ENCODE measurements at regions not wholly inside any gene's neighbourhood (a gene's known extent, or its start where the extent isn't known, plus 50 kb on each side); places are given as distances from the start of the nearest gene placed in this dataset.

DNA sequence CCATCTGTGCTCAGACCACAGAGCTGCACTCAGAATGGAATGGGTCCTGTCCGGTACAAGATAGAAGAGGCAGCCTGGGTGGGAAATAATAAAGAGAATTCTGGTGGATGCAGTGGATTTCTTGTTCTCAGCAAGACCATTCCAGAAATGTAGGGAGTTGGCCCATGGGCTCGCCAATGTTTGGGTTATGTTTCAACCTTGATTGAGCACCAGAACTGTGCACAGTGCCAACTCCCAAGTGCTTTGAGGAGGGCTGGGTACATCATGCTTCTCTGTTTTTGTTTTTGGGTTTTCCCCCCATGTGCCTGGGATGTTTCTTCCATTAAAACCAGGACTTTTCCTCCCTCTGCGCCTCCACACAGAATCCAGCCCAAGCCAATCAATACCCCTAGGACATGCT, 304.1 kb downstream of the TNS1 start:
- H3K4me3 Mint-ChIP-seq = no peak overlapping the region
- no peaks in the 10 kb centered on the region for H3K36me3 ChIP-seq (replicated peaks in 1 of 2; ENCODE audit: control insufficient read depth in 1 of 2, insufficient read depth in 2 of 2, low read length in 2 of 2)
- H3K4me1 ChIP-seq (ENCODE audit: control insufficient read depth in 1 of 2, insufficient read depth in 2 of 2, low read length in 2 of 2) = no peaks in the 10 kb centered on the region
- DNase-seq = no peak
- TF ChIP-seq, protein P1, sequence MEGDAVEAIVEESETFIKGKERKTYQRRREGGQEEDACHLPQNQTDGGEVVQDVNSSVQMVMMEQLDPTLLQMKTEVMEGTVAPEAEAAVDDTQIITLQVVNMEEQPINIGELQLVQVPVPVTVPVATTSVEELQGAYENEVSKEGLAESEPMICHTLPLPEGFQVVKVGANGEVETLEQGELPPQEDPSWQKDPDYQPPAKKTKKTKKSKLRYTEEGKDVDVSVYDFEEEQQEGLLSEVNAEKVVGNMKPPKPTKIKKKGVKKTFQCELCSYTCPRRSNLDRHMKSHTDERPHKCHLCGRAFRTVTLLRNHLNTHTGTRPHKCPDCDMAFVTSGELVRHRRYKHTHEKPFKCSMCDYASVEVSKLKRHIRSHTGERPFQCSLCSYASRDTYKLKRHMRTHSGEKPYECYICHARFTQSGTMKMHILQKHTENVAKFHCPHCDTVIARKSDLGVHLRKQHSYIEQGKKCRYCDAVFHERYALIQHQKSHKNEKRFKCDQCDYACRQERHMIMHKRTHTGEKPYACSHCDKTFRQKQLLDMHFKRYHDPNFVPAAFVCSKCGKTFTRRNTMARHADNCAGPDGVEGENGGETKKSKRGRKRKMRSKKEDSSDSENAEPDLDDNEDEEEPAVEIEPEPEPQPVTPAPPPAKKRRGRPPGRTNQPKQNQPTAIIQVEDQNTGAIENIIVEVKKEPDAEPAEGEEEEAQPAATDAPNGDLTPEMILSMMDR (IDR thresholded peaks at IDR 0.05) = no peak
- no peak overlapping the region for H3K4me2 ChIP-seq (replicated peaks; ENCODE audit: extremely low read depth, low read length, poor library complexity, severe bottlenecking)
- H3K27ac Mint-ChIP-seq = no peak overlapping the region
- no peak overlapping the region for H3K27ac ChIP-seq (ENCODE audit: low read depth in 1 of 2, low read length in 2 of 2)
- no peak overlapping the region for H3K9ac ChIP-seq (ENCODE audit: insufficient read depth, low read length, poor library complexity, severe bottlenecking)
- H3K27me3 Mint-ChIP-seq (ENCODE audit: low read depth in 3 of 3) = peaks cover 2 to 12% (median 5%) of the 10 kb centered on the region in 3 donors
- no peak overlapping the region for H2AFZ ChIP-seq (ENCODE audit: insufficient read depth, low read depth, low read length, poor library complexity, severe bottlenecking)
- no peak overlapping the region for H3K4me3 ChIP-seq (replicated peaks in 1 of 3; ENCODE audit: low read depth in 2 of 3, low read length in 3 of 3)
- H3K9me3 ChIP-seq (replicated peaks in 1 of 2; ENCODE audit: control insufficient read depth in 1 of 2, insufficient read depth in 1 of 2, low read length in 2 of 2) = no peaks in the 10 kb centered on the region
- H3K79me2 ChIP-seq (ENCODE audit: insufficient read depth, low read length) = no peaks in the 10 kb centered on the region
- no peaks in the 10 kb centered on the region for H3K36me3 Mint-ChIP-seq
- WGBS (ENCODE audit: insufficient coverage) = 100% methylated on average over 2 of the region's 3 CpGs
- no peaks in the 10 kb centered on the region for H4K20me1 ChIP-seq (ENCODE audit: insufficient read depth, low read length)
- intact Hi-C loops (cut with micrococcal nuclease) = no loop called here
- no peaks in the 10 kb centered on the region for H3K4me1 Mint-ChIP-seq
- no peaks in the 10 kb centered on the region for H3K27me3 ChIP-seq (ENCODE audit: control insufficient read depth in 2 of 2, insufficient read depth in 2 of 2, low read length in 2 of 2)
- H3K9me3 Mint-ChIP-seq = peaks cover 0 to 1% (median 0%) of the 10 kb centered on the region in 7 donors

DNA sequence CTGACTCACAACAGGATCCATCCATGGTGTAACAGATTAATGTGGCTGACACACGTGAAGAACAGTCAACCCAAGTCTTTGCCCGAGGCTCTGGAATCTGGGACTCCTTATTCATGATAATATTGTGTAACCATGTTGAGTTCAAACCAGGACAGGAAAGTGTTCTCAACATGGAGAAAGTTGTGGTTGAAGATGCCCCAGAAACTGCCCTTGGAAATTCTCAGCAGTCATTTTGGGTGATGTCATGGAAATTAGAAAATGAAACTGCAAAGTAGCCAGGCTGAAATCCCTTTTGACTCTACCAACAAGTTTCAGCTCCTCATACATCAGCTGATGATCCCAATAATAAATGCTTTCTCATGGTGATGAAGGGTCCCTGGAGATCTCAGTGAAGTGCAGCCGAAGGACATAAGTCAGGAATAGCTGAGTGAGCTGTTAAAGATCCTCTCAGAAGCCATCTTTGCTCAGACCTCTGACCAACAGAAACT, 307.7 kb downstream of the TNS1 start:
- Histone ChIP-seq H2AFZ (ENCODE audit: insufficient read depth, low read depth, low read length, poor library complexity, severe bottlenecking) (no peak overlapping the region), H3K79me2 (ENCODE audit: insufficient read depth, low read length) (no peaks in the 10 kb centered on the region), H3K27me3 (ENCODE audit: control insufficient read depth in 2 of 2, insufficient read depth in 2 of 2, low read length in 2 of 2) (no peaks in the 10 kb centered on the region), H3K4me2 (replicated peaks; ENCODE audit: extremely low read depth, low read length, poor library complexity, severe bottlenecking) (no peak overlapping the region), H3K4me3 (replicated peaks in 1 of 3; ENCODE audit: low read depth in 2 of 3, low read length in 3 of 3) (no peak overlapping the region), H3K36me3 (replicated peaks in 1 of 2; ENCODE audit: control insufficient read depth in 1 of 2, insufficient read depth in 2 of 2, low read length in 2 of 2) (no peaks in the 10 kb centered on the region), H3K9me3 (replicated peaks in 1 of 2; ENCODE audit: control insufficient read depth in 1 of 2, insufficient read depth in 1 of 2, low read length in 2 of 2) (no peaks in the 10 kb centered on the region), H3K27ac (ENCODE audit: low read depth in 1 of 2, low read length in 2 of 2) (no peak overlapping the region), H3K9ac (ENCODE audit: insufficient read depth, low read length, poor library complexity, severe bottlenecking) (no peak overlapping the region), H4K20me1 (ENCODE audit: insufficient read depth, low read length) (no peaks in the 10 kb centered on the region), H3K4me1 (ENCODE audit: control insufficient read depth in 1 of 2, insufficient read depth in 2 of 2, low read length in 2 of 2) (no peaks in the 10 kb centered on the region)
- no peaks in the 10 kb centered on the region for H3K36me3 Mint-ChIP-seq
- peaks cover 2 to 7% (median 5%) of the 10 kb centered on the region in 3 donors for H3K27me3 Mint-ChIP-seq (ENCODE audit: low read depth in 3 of 3)
- no peak overlapping the region for H3K4me3 Mint-ChIP-seq
- no peak overlapping the region for H3K27ac Mint-ChIP-seq
- WGBS (ENCODE audit: insufficient coverage) = 78% methylated on average over 3 of the region's 3 CpGs
- H3K4me1 Mint-ChIP-seq = no peaks in the 10 kb centered on the region
- peaks cover 0 to 3% (median 0%) of the 10 kb centered on the region in 7 donors for H3K9me3 Mint-ChIP-seq
- intact Hi-C loops (cut with micrococcal nuclease) = no loop called here
- DNase-seq = no peak
- TF ChIP-seq, protein P1 (IDR thresholded peaks at IDR 0.05) = no peak

All from CD14-positive monocyte (primary cell).